ENCODE measurements at regions not wholly inside any gene's neighbourhood (a gene's known extent, or its start where the extent isn't known, plus 50 kb on each side); places are given as distances from the start of the nearest gene placed in this dataset.

DNA sequence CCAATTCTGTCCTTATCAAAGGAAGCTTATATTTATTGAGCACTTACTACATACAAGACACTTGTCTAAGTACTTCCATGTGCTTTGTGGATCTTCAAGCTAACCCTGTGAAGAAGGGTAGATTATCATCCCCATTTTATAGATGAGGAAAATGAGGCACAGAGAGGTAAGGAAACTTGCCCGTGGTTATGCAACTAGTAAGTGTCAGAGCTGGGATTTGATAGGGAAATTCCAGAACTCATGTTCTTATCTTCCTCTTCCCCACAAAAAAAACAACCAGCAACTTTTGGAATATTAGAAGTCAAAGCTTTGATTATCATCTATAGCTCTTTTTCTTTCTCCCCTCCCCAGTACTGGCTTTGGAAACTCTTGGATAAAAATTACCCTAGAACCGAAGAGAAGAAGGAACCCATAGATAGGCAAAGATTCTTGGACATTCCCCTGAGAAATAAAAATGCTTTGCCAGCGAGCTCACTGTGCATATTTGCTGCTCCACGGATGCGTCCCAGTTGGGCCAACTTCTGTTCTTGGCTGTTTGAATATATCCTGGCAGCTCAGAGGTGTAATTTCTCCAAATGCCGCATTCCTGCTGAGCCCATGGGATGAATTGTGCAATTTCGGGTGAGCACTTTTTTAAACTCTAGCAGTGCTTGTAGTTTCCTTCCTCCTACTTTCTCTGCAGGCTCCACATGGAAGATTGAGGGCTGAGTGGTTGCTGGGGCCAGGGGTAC lies 591.5 kb upstream of the CFAP20DC start:
- H3K27me3 ChIP-seq: peaks cover 0 to 15% (median 0%) of the 10 kb centered on the region in 3 donors
- H3K4me3 ChIP-seq: no peak overlapping the region
- no peak overlapping the region for H3K27ac ChIP-seq
- no peak for TF ChIP-seq POLR2A (IDR thresholded peaks at IDR 0.05)
- intact Hi-C loops (cut with DNase I): no loop called here
- WGBS, 2 donors: 70 to 73% methylated on average over 7 of the region's 7 CpGs
- no peaks in the 10 kb centered on the region for H3K4me1 ChIP-seq
- DNase-seq: peak; percentile 72
- H3K36me3 ChIP-seq: no peaks in the 10 kb centered on the region
- no peaks in the 10 kb centered on the region for H3K9me3 ChIP-seq

DNA sequence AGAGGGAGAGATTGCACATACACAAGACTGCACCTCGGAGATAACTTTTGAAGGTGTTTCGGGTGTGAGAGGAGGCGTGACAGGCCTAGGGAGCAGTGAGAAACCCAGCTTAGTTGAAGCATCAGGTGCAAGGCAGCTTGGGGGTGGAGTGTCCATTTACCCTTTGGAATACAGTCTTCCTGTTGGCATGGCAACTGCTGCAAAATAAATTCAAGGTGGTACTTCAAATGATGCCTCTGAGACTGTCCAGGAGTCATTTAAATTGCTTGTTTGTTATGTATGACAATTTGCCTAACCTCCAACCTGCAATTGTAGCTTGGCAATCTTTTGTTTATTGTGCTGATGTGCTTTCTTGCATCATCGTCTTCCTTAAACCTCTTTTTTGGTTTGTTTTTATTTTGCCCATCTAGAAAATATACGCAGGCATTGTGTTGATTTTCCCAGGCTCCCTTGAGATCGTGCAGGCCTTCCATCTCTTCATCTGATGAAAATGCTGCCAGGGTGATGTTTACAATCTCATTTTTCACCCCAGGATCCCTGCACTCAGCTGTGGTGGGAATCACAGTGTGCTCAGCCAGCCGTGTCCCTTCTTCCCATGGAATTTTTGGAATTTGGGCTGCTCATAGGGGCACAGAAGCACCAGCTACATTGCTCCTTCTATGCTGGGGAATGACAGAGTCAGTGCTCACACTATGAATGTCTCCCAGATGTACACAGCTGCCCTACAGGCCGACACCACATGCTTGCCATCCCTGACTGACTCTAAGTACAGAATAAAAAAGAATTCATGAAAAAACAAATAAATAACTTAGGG lies 583.1 kb upstream of the CFAP20DC start:
- no peaks in the 10 kb centered on the region for H3K36me3 ChIP-seq
- H3K4me3 ChIP-seq: no peak overlapping the region
- no peaks in the 10 kb centered on the region for H3K9me3 ChIP-seq
- H3K27ac ChIP-seq: no peak overlapping the region
- H3K4me1 ChIP-seq: peaks cover 0 to 13% (median 7%) of the 10 kb centered on the region in 4 donors
- TF ChIP-seq, protein P1, sequence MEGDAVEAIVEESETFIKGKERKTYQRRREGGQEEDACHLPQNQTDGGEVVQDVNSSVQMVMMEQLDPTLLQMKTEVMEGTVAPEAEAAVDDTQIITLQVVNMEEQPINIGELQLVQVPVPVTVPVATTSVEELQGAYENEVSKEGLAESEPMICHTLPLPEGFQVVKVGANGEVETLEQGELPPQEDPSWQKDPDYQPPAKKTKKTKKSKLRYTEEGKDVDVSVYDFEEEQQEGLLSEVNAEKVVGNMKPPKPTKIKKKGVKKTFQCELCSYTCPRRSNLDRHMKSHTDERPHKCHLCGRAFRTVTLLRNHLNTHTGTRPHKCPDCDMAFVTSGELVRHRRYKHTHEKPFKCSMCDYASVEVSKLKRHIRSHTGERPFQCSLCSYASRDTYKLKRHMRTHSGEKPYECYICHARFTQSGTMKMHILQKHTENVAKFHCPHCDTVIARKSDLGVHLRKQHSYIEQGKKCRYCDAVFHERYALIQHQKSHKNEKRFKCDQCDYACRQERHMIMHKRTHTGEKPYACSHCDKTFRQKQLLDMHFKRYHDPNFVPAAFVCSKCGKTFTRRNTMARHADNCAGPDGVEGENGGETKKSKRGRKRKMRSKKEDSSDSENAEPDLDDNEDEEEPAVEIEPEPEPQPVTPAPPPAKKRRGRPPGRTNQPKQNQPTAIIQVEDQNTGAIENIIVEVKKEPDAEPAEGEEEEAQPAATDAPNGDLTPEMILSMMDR (IDR thresholded peaks at IDR 0.05): no peak
- TF ChIP-seq POLR2A (IDR thresholded peaks at IDR 0.05) (no peak), POLR2AphosphoS5 (IDR thresholded peaks at IDR 0.05) (no peak), EP300 (IDR thresholded peaks at IDR 0.05) (no peak)
- 80 to 85% methylated on average over 8 of the region's 8 CpGs for WGBS, 2 donors
- no peak for DNase-seq
- no peaks in the 10 kb centered on the region for H3K27me3 ChIP-seq
- intact Hi-C loops (cut with DNase I): no loop called here

DNA sequence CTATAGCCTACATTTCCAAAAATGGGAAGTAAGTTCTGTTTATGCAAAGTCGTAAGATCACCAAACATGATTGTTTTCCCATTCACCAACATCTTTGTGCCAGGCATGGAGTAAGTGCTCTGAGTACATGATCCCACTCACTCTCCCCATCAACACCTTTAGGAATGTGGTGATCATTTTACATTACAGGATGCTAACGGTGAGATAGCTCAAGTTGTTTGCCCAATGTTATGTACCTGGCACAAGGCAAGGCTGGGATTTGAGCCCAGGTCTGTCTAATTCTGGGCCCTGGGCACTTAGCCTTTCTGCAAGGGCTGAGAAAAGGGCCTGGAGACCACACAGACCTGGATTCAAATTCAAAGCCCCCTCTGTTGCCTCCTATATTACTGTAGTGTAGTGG lies 581.7 kb upstream of the CFAP20DC start:
- intact Hi-C loops (cut with DNase I): no loop called here
- H3K4me1 ChIP-seq: peaks cover 0 to 13% (median 7%) of the 10 kb centered on the region in 4 donors

DNA sequence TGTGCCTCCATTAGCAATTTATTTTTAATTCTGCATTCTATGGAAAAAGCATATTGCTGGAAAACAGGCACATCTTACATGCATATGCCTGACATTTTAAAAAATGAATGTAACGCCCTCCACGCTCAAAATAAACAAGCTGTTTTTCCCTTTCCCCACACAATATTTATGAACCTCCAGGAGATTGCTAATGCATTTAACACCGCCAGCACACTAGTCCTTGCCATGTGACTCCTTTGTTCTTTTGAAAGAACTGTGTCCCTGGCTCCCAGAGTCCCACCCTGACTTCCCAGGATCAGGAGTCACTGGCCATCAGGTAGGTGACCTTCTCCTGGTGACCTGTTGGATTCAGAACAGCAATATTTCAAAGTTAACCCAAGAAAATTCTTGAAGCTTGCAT lies 571.2 kb upstream of the CFAP20DC start:
- Histone ChIP-seq H3K27me3 (no peaks in the 10 kb centered on the region), H3K4me1 (no peaks in the 10 kb centered on the region), H3K36me3 (no peaks in the 10 kb centered on the region), H3K9me3 (no peaks in the 10 kb centered on the region), H3K4me3 (no peak overlapping the region), H3K27ac (no peak overlapping the region)
- DNase-seq: no peak
- intact Hi-C loops (cut with DNase I): no loop called here
- TF ChIP-seq POLR2AphosphoS5 (IDR thresholded peaks at IDR 0.05) (no peak), EP300 (IDR thresholded peaks at IDR 0.05) (no peak), POLR2A (IDR thresholded peaks at IDR 0.05) (no peak)
- TF ChIP-seq, protein P1 (IDR thresholded peaks at IDR 0.05): no peak
- 83 to 87% methylated on average over 3 of the region's 3 CpGs for WGBS, 2 donors

More for the DNA sequence above, 581.7 kb upstream of the CFAP20DC start:
- Histone ChIP-seq H3K4me3 (no peak overlapping the region), H3K27ac (no peak overlapping the region), H3K36me3 (no peaks in the 10 kb centered on the region), H3K27me3 (no peaks in the 10 kb centered on the region), H3K9me3 (no peaks in the 10 kb centered on the region)
- WGBS, 2 donors: 80 to 85% methylated on average over 2 of the region's 2 CpGs
- DNase-seq: no peak
- TF ChIP-seq POLR2AphosphoS5 (IDR thresholded peaks at IDR 0.05): no peak
- TF ChIP-seq, protein P1 (IDR thresholded peaks at IDR 0.05): no peak
- TF ChIP-seq POLR2A (IDR thresholded peaks at IDR 0.05): no peak
- TF ChIP-seq EP300 (IDR thresholded peaks at IDR 0.05): no peak

DNA sequence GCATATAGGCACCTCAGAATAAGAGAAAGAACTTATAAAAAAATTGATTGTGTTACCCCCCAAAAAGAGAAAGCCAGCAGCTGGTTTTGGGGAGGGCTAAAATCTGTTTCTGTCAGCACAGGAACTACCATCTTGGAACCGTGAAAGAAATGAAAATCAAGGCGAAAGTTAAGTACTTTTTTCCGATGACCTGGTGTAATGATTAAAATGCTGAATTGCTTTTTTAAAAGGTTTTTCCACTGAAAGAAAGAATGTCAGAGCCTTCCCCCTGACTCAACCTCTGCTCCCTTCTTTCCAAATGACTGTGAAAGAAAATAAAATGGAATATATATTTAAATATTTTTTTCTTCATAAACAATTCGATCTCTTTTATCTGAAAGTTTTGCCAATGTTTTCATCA lies 570.5 kb upstream of the CFAP20DC start:
- Histone ChIP-seq H3K9me3 (no peaks in the 10 kb centered on the region), H3K36me3 (no peaks in the 10 kb centered on the region), H3K27ac (no peak overlapping the region), H3K27me3 (no peaks in the 10 kb centered on the region), H3K4me3 (no peak overlapping the region), H3K4me1 (no peaks in the 10 kb centered on the region)
- TF ChIP-seq POLR2A (IDR thresholded peaks at IDR 0.05) (no peak), EP300 (IDR thresholded peaks at IDR 0.05) (no peak), POLR2AphosphoS5 (IDR thresholded peaks at IDR 0.05) (no peak)
- TF ChIP-seq, protein P1 (IDR thresholded peaks at IDR 0.05): no peak
- DNase-seq: no peak
- 81 to 82% methylated on average over 4 of the region's 4 CpGs for WGBS, 2 donors
- intact Hi-C loops (cut with DNase I): no loop called here

Data from sigmoid colon (tissue), 6 donors.